Vagina (tissue), 2 donors: ENCODE measurements at regions not wholly inside any gene's neighbourhood (a gene's known extent, or its start where the extent isn't known, plus 50 kb on each side); places are given as distances from the start of the nearest gene placed in this dataset.

Experiments used
- CTCF ChIP-seq, 3 experiments: fragments of 450-650 bp in 2 of 3; fragments of 200-600 bp in 1 of 3; sonication (generic) in 1 of 3; IDR thresholded peaks; one replicate each; pipeline ENCODE4 v1.5.1; 2017 to 2019; ENCODE audit warnings: antibody characterized with exemption in 3 of 3, mild to moderate bottlenecking in 2 of 3, moderate library complexity in 2 of 3
- POLR2A ChIP-seq, 2 donors: fragments of 450-650 bp; IDR thresholded peaks; one replicate each; pipeline ENCODE4 v1.6.1; 2017; ENCODE audit warnings: antibody characterized with exemption in 2 of 2, mild to moderate bottlenecking in 2 of 2, moderate library complexity in 2 of 2
- POLR2AphosphoS5 ChIP-seq, 2 donors: sonication (generic); formaldehyde crosslinking; IDR thresholded peaks; one replicate each; pipeline ENCODE4 v1.9.0; 2017; ENCODE audit warnings: antibody characterized with exemption in 2 of 2, mild to moderate bottlenecking in 2 of 2, low read depth in 1 of 2; ENCODE audit not compliant: insufficient read depth in 1 of 2

GRCh38 chr10:75304741-75305390, 69.1 kb upstream of the COMTD1 start:
- TF ChIP-seq CTCF (IDR thresholded peaks at IDR 0.05) (no peak), POLR2A (IDR thresholded peaks at IDR 0.05) (no peak), POLR2AphosphoS5 (IDR thresholded peaks at IDR 0.05; ENCODE audit: insufficient read depth in 1 of 2, low read depth in 1 of 2) (no peak)
